Neural cell (in vitro differentiated cells): ENCODE measurements at regions not wholly inside any gene's neighbourhood (a gene's known extent, or its start where the extent isn't known, plus 50 kb on each side); places are given as distances from the start of the nearest gene placed in this dataset.

Experiments
- H2AFZ ChIP-seq: fragments of 200-600, 300-800 bp; sonication (generic), shearing (Covaris generic); 2 replicates; pipeline ENCODE4 v1.6.0; 2014; ENCODE audit warnings: low read depth, mild to moderate bottlenecking, antibody characterized with exemption, low read length, moderate library complexity
- H3F3A ChIP-seq: fragments of 200-600 bp; shearing (Covaris generic); 2 replicates; pipeline ENCODE4 v1.6.1; 2016; ENCODE audit warnings: mild to moderate bottlenecking, moderate library complexity, mixed read lengths, antibody characterized with exemption, low read length; ENCODE audit not compliant: insufficient read depth, poor library complexity, severe bottlenecking
- H3K27ac ChIP-seq: fragments of 200-600, 300-800 bp; sonication (generic), shearing (Covaris generic); 2 replicates; pipeline ENCODE4 v1.5.1; 2014; ENCODE audit warnings: mild to moderate bottlenecking, low read length, moderate library complexity
- H3K27me3 ChIP-seq: fragments of 300-800, 200-600 bp; sonication (generic), shearing (Covaris generic); 2 replicates; pipeline ENCODE4 v1.6.0; 2014; ENCODE audit warnings: mild to moderate bottlenecking, low read depth, low read length, moderate library complexity; ENCODE audit not compliant: insufficient read depth
- H3K36me3 ChIP-seq: fragments of 300-800, 200-600 bp; sonication (generic), shearing (Covaris generic); 2 replicates; pipeline ENCODE4 v1.5.1; 2014; ENCODE audit warnings: mild to moderate bottlenecking, antibody characterized with exemption, low read length, moderate library complexity; ENCODE audit not compliant: insufficient read depth
- H3K4me2 ChIP-seq: fragments of 300-800, 200-600 bp; sonication (generic), shearing (Covaris generic); 2 replicates; pipeline ENCODE4 v1.6.0; 2014; ENCODE audit warnings: mild to moderate bottlenecking, low read length
- H3K4me3 ChIP-seq: fragments of 300-800, 200-600 bp; sonication (generic), shearing (Covaris generic); 2 replicates; pipeline ENCODE4 v1.5.1; 2014; ENCODE audit warnings: mild to moderate bottlenecking, low read length, moderate library complexity
- H3K79me2 ChIP-seq: fragments of 200-600 bp; shearing (Covaris generic); replicated peaks from 2 replicates; pipeline ENCODE4 v1.6.0; 2014; ENCODE audit warnings: mild to moderate bottlenecking, low read length, moderate library complexity; ENCODE audit not compliant: insufficient read depth
- H3K9ac ChIP-seq: fragments of 300-800, 200-600 bp; sonication (generic), shearing (Covaris generic); 2 replicates; pipeline ENCODE4 v1.6.1; 2016; ENCODE audit warnings: mild to moderate bottlenecking, low read length, mixed read lengths
- H3K9me2 ChIP-seq: fragments of 200-600 bp; shearing (Covaris generic); 2 replicates; pipeline ENCODE4 v1.6.1; 2016; ENCODE audit warnings: mild to moderate bottlenecking, low read length, mixed read lengths; ENCODE audit not compliant: insufficient read depth
- H3K9me3 ChIP-seq: fragments of 200-600, 300-800 bp; sonication (generic), shearing (Covaris generic); 2 replicates; pipeline ENCODE4 v1.6.1; 2016; ENCODE audit warnings: mild to moderate bottlenecking, mixed run types, low read length, moderate library complexity, mixed read lengths
- H4K20me1 ChIP-seq: fragments of 200-600 bp; shearing (Covaris generic); 2 replicates; pipeline ENCODE4 v1.6.1; 2016; ENCODE audit warnings: mild to moderate bottlenecking, mixed run types; ENCODE audit not compliant: insufficient read depth
- CTCF ChIP-seq: fragments of 450-650 bp; IDR thresholded peaks from 2 replicates; pipeline ENCODE4 v1.5.1; 2014; ENCODE audit warnings: antibody characterized with exemption, mild to moderate bottlenecking, moderate library complexity; ENCODE audit not compliant: poor library complexity, severe bottlenecking
- EP300 ChIP-seq: fragments of 450-650 bp; conservative IDR thresholded peaks from 2 replicates; pipeline ENCODE4 v1.6.1; 2014; ENCODE audit warnings: antibody characterized with exemption, mild to moderate bottlenecking, moderate library complexity; ENCODE audit not compliant: poor library complexity, severe bottlenecking
- EZH2 ChIP-seq: fragments of 200-600, 300-800 bp; shearing (Covaris generic), sonication (generic); IDR thresholded peaks from 2 replicates; pipeline ENCODE4 v1.6.1; 2014; ENCODE audit warnings: antibody characterized with exemption, low read length, borderline replicate concordance, mild to moderate bottlenecking; ENCODE audit not compliant: insufficient read depth, poor library complexity, severe bottlenecking
- MXI1 ChIP-seq: fragments of 450-650 bp; conservative IDR thresholded peaks from 2 replicates; pipeline ENCODE4 v1.6.1; 2014; ENCODE audit warnings: antibody characterized with exemption, mild to moderate bottlenecking; ENCODE audit not compliant: poor library complexity, severe bottlenecking
- POLR2AphosphoS5 ChIP-seq: IDR thresholded peaks from 2 replicates; pipeline ENCODE4 v1.6.1; 2012
- RAD21 ChIP-seq: fragments of 450-650 bp; conservative IDR thresholded peaks from 2 replicates; pipeline ENCODE4 v1.6.1; 2014; ENCODE audit warnings: antibody characterized with exemption, mild to moderate bottlenecking, moderate library complexity
- REST ChIP-seq: IDR thresholded peaks from 2 replicates; pipeline ENCODE4 v1.6.1; 2012; ENCODE audit warnings: borderline replicate concordance
- SMC3 ChIP-seq: fragments of 450-650 bp; conservative IDR thresholded peaks from 2 replicates; pipeline ENCODE4 v1.6.1; 2014; ENCODE audit warnings: antibody characterized with exemption, mild to moderate bottlenecking, moderate library complexity; ENCODE audit not compliant: poor library complexity
- TAF1 ChIP-seq: IDR thresholded peaks from 2 replicates; pipeline ENCODE4 v1.6.1; 2012; ENCODE audit warnings: low read depth

- Histone ChIP-seq H2AFZ (no peak overlapping the region), H3K36me3 (no peaks in the 10 kb centered on the region), H3K4me2 (no peak overlapping the region), H3K27me3 (no peaks in the 10 kb centered on the region), H3K27ac (no peak overlapping the region), H3K9ac (no peak overlapping the region), H3K4me3 (no peak overlapping the region), H3K9me3 (no peaks in the 10 kb centered on the region), H3F3A (no peaks in the 10 kb centered on the region), H3K9me2 (no peaks in the 10 kb centered on the region), H3K79me2 (no peaks in the 10 kb centered on the region), H4K20me1 (no peaks in the 10 kb centered on the region)
- TF ChIP-seq EP300 (no peak), TAF1 (no peak), MXI1 (no peak)
Measured at GRCh38 chr11:130798801-130799200, 117.5 kb downstream of the SNX19 start.

- TF ChIP-seq RAD21, result no peak
- no peak for TF ChIP-seq REST
- no peak for TF ChIP-seq EP300
- no peak for TF ChIP-seq EZH2
- TF ChIP-seq SMC3, result no peak
- no peak for TF ChIP-seq CTCF
- TF ChIP-seq MXI1, result no peak
- TF ChIP-seq POLR2AphosphoS5, result no peak
- TF ChIP-seq TAF1, result no peak
- no peak overlapping the region for H3K27ac ChIP-seq
Measured at GRCh38 chr11:130801333-130802122, 114.8 kb downstream of the SNX19 start.

More at GRCh38 chr11:130801333-130802122, 114.8 kb downstream of the SNX19 start:
- H3K36me3 ChIP-seq, result no peaks in the 10 kb centered on the region
- no peaks in the 10 kb centered on the region for H3K79me2 ChIP-seq
- no peaks in the 10 kb centered on the region for H3F3A ChIP-seq
- H3K4me3 ChIP-seq, result no peak overlapping the region
- H3K27me3 ChIP-seq, result no peaks in the 10 kb centered on the region
- H3K4me2 ChIP-seq, result no peak overlapping the region
- H3K9me3 ChIP-seq, result no peaks in the 10 kb centered on the region
- H3K9ac ChIP-seq, result no peak overlapping the region
- H4K20me1 ChIP-seq, result no peaks in the 10 kb centered on the region
- H2AFZ ChIP-seq, result no peak overlapping the region
- H3K9me2 ChIP-seq, result no peaks in the 10 kb centered on the region
